ENCODE measurements at regions not wholly inside any gene's neighbourhood (a gene's known extent, or its start where the extent isn't known, plus 50 kb on each side); places are given as distances from the start of the nearest gene placed in this dataset.

DNA sequence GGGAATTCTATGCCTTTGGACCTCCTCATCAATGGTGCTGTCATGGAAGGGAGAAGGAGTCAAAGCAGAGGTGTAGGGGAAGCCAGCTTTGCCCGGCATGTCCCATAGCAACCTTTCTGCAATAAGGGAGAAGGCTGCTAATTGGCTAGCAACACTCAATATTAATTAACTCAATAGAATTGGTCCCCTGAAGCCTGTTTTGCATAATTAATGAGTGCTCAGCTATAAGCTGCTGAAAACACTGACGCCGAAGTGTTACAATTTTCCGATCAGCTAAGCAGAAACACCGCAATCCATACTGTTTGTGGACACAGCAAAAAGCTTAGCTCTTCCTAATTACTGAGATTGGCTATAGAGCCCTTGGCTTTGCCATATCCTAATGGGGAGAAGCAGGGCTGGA, 245.0 kb downstream of the CSNK2A3 start:
- Histone ChIP-seq H3K27ac (ENCODE audit: low read depth, low read length, poor library complexity, severe bottlenecking) (no peak overlapping the region), H4K20me1 (ENCODE audit: insufficient read depth, low read length) (no peaks in the 10 kb centered on the region), H3K36me3 (ENCODE audit: insufficient read depth, low read length) (no peaks in the 10 kb centered on the region), H3K79me2 (ENCODE audit: insufficient read depth, low read depth, low read length) (no peaks in the 10 kb centered on the region), H2AFZ (ENCODE audit: low read length) (no peak overlapping the region), H3K4me1 (ENCODE audit: insufficient read depth, low read length, poor library complexity, severe bottlenecking) (no peaks in the 10 kb centered on the region), H3K4me3 (ENCODE audit: low read depth, low read length, poor library complexity, severe bottlenecking) (no peak overlapping the region), H3K9me2 (ENCODE audit: insufficient read depth, low read length) (no peaks in the 10 kb centered on the region), H3K4me2 (ENCODE audit: low read length) (no peak overlapping the region), H3K9me3 (ENCODE audit: low read length) (no peaks in the 10 kb centered on the region)
- ChIA-PET POLR2A (interaction anchor here (0.6 kb wide), 1 partner anchor 1795 kb away, joined by 3 read pairs; no protein-coding TSS in a partner anchor), CTCF (ENCODE audit: unreplicated experiment) (no interaction called here)
- DNase-seq (ENCODE audit: low spot score), result no peak
- no TSS peak for BruUV-seq (replicated peaks)
- intact Hi-C loops (cut with micrococcal nuclease; ENCODE audit: unreplicated experiment), result no loop called here
- no peak for TF ChIP-seq EZH2phosphoT487 (IDR thresholded peaks at IDR 0.05; ENCODE audit: borderline replicate concordance, low read depth, low read length)
- TF ChIP-seq, protein P1, sequence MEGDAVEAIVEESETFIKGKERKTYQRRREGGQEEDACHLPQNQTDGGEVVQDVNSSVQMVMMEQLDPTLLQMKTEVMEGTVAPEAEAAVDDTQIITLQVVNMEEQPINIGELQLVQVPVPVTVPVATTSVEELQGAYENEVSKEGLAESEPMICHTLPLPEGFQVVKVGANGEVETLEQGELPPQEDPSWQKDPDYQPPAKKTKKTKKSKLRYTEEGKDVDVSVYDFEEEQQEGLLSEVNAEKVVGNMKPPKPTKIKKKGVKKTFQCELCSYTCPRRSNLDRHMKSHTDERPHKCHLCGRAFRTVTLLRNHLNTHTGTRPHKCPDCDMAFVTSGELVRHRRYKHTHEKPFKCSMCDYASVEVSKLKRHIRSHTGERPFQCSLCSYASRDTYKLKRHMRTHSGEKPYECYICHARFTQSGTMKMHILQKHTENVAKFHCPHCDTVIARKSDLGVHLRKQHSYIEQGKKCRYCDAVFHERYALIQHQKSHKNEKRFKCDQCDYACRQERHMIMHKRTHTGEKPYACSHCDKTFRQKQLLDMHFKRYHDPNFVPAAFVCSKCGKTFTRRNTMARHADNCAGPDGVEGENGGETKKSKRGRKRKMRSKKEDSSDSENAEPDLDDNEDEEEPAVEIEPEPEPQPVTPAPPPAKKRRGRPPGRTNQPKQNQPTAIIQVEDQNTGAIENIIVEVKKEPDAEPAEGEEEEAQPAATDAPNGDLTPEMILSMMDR (conservative IDR thresholded peaks at IDR 0.05; ENCODE audit: low read length), result no peak

DNA sequence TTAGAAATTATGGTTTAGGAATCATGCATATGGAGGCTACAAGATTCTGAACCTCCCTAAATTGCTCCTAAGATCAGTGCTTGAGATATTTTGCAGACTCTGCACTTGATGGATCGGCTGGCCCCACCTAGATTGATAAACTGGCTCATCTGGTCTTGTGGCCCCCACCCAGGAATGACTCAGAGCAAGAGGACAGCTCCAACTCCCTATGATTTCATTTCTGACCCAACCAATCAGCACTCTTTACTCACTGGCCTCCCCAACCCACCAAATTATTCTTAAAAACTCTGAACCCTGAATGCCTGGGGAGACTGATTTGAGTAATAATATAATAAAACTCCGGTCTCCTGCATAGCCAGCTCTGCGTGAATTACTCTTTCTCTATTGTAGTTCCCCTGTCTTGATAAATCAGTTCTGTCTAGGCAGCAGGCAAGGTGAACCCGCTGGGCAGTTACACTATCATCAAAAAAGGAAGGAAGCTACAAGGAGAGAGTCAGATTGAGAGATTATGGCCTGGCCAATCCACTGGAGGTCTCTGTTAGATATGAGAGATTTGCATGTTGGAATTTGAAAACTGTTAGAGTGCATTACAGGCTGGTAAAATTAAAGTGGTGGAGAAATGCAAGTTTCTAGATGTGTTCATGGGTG, 245.8 kb downstream of the CSNK2A3 start:
- BruUV-seq (replicated peaks), result no TSS peak
- no peak overlapping the region for H3K4me2 ChIP-seq (ENCODE audit: low read length)
- H2AFZ ChIP-seq (ENCODE audit: low read length), result no peak overlapping the region
- TF ChIP-seq, protein P1 (conservative IDR thresholded peaks at IDR 0.05; ENCODE audit: low read length), result no peak
- no peak for TF ChIP-seq EZH2phosphoT487 (IDR thresholded peaks at IDR 0.05; ENCODE audit: borderline replicate concordance, low read depth, low read length)
- DNase-seq (ENCODE audit: low spot score), result no peak
- H3K79me2 ChIP-seq (ENCODE audit: insufficient read depth, low read depth, low read length), result no peaks in the 10 kb centered on the region
- ChIA-PET POLR2A (interaction anchor here (0.6 kb wide), 1 partner anchor 1796 kb away, joined by 3 read pairs; no protein-coding TSS in a partner anchor), CTCF (ENCODE audit: unreplicated experiment) (no interaction called here)
- H3K27ac ChIP-seq (ENCODE audit: low read depth, low read length, poor library complexity, severe bottlenecking), result no peak overlapping the region
- no peaks in the 10 kb centered on the region for H4K20me1 ChIP-seq (ENCODE audit: insufficient read depth, low read length)
- no peaks in the 10 kb centered on the region for H3K36me3 ChIP-seq (ENCODE audit: insufficient read depth, low read length)
- H3K4me1 ChIP-seq (ENCODE audit: insufficient read depth, low read length, poor library complexity, severe bottlenecking), result no peaks in the 10 kb centered on the region
- no peaks in the 10 kb centered on the region for H3K9me2 ChIP-seq (ENCODE audit: insufficient read depth, low read length)
- intact Hi-C loops (cut with micrococcal nuclease; ENCODE audit: unreplicated experiment), result no loop called here
- H3K4me3 ChIP-seq (ENCODE audit: low read depth, low read length, poor library complexity, severe bottlenecking), result no peak overlapping the region
- no peaks in the 10 kb centered on the region for H3K9me3 ChIP-seq (ENCODE audit: low read length)

DNA sequence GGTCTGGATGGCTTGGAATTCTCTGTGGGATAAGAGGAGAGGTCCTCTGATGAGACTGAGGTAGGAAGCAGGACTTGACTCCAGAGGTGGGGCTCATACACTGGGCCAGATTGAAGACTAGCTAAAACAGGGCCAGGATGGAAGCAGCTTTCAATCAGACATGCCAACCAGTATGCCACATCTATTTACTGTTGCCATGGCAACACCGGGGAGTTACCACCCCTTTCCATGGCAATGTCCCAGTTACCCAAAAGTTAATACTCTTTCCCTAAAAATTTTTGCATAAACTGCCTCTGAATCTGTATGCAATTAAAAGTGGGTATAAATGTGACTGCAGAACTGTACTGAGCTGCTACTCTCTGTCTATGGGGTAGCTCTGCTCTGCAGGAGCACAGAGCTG, 247.5 kb upstream of the ZBED5 start:
- Histone ChIP-seq H3K79me2 (ENCODE audit: insufficient read depth, low read depth, low read length) (no peaks in the 10 kb centered on the region), H4K20me1 (ENCODE audit: insufficient read depth, low read length) (no peaks in the 10 kb centered on the region), H3K9me2 (ENCODE audit: insufficient read depth, low read length) (no peaks in the 10 kb centered on the region), H3K9me3 (ENCODE audit: low read length) (no peaks in the 10 kb centered on the region), H3K4me2 (ENCODE audit: low read length) (no peak overlapping the region), H2AFZ (ENCODE audit: low read length) (no peak overlapping the region), H3K4me1 (ENCODE audit: insufficient read depth, low read length, poor library complexity, severe bottlenecking) (no peaks in the 10 kb centered on the region), H3K4me3 (ENCODE audit: low read depth, low read length, poor library complexity, severe bottlenecking) (no peak overlapping the region), H3K27ac (ENCODE audit: low read depth, low read length, poor library complexity, severe bottlenecking) (no peak overlapping the region), H3K36me3 (ENCODE audit: insufficient read depth, low read length) (no peaks in the 10 kb centered on the region)
- no TSS peak for BruUV-seq (replicated peaks)
- no peak for TF ChIP-seq EZH2phosphoT487 (IDR thresholded peaks at IDR 0.05; ENCODE audit: borderline replicate concordance, low read depth, low read length)
- intact Hi-C loops (cut with micrococcal nuclease; ENCODE audit: unreplicated experiment), result no loop called here
- no peak for DNase-seq (ENCODE audit: low spot score)
- POLR2A ChIA-PET, result interaction anchor here (0.8 kb wide), 1 partner anchor 10 kb away, joined by 3 read pairs; no protein-coding TSS in a partner anchor
- CTCF ChIA-PET (ENCODE audit: unreplicated experiment), result no interaction called here

All from OCI-LY7 (cell line).